Uterus (tissue), 3 donors: ENCODE measurements at regions not wholly inside any gene's neighbourhood (a gene's known extent, or its start where the extent isn't known, plus 50 kb on each side); places are given as distances from the start of the nearest gene placed in this dataset.

Source experiments
- DNase-seq, 2 donors: peaks; one replicate each; pipeline ENCODE4 v3.0.0-alpha.2; 2019 to 2020
- H3K27ac ChIP-seq, 2 donors: fragments of 200-600 bp; sonication (generic); 1 replicate in 1 of 2; 2 replicates in 1 of 2; pipeline ENCODE4 v1.5.1; 2016 to 2018
- H3K27me3 ChIP-seq, 2 donors: fragments of 200-600 bp; sonication (generic); one replicate each; pipeline ENCODE4 v1.5.1; 2018 to 2019; ENCODE audit warnings: control low read depth in 1 of 2
- H3K36me3 ChIP-seq, 2 donors: fragments of 200-600 bp; sonication (generic); one replicate each; pipeline ENCODE4 v1.5.1; 2019; ENCODE audit warnings: control low read depth in 1 of 2
- H3K4me1 ChIP-seq, 2 donors: fragments of 200-600 bp; sonication (generic); one replicate each; pipeline ENCODE4 v1.5.1; 2018 to 2019; ENCODE audit warnings: control low read depth in 1 of 2
- H3K4me3 ChIP-seq, 2 donors: fragments of 200-600 bp; sonication (generic); 1 replicate in 1 of 2; 2 replicates in 1 of 2; pipeline ENCODE4 v1.5.1; 2018 to 2019; ENCODE audit warnings: mild to moderate bottlenecking in 1 of 2
- H3K9me3 ChIP-seq, 2 donors: fragments of 200-600 bp; sonication (generic); one replicate each; pipeline ENCODE4 v1.5.1; 2019; ENCODE audit warnings: control low read depth in 1 of 2
- CTCF ChIP-seq, 4 experiments: fragments of 200-600 bp in 2 of 4; fragments of 450-650 bp in 2 of 4; sonication (generic) in 2 of 4; IDR thresholded peaks; one replicate each; pipeline ENCODE4 v1.5.1; 2016 to 2019; ENCODE audit warnings: antibody characterized with exemption in 4 of 4, mild to moderate bottlenecking in 2 of 4, moderate library complexity in 1 of 4
- POLR2A ChIP-seq, 2 donors: fragments of 450-650 bp; IDR thresholded peaks; one replicate each; pipeline ENCODE4 v1.6.1; 2016; ENCODE audit warnings: antibody characterized with exemption in 2 of 2, mild to moderate bottlenecking in 1 of 2, moderate library complexity in 1 of 2
- intact Hi-C: fragments of 100-400 bp; cut with DNase I; formaldehyde crosslinking; loops from one replicate; pipeline ENCODE4 v1.15.1; 2023; ENCODE audit warnings: low total_unique reads
- donor health status: DM: yes; HTN: yes; CAD: no.

GRCh38 chr3:168864107-168865021 lies 768.6 kb upstream of the GOLIM4 start:
- H3K4me1 ChIP-seq: no peaks in the 10 kb centered on the region
- no peak for DNase-seq
- no peaks in the 10 kb centered on the region for H3K36me3 ChIP-seq
- no peak overlapping the region for H3K27ac ChIP-seq
- H3K27me3 ChIP-seq: no peaks in the 10 kb centered on the region
- intact Hi-C loops: no loop called here
- H3K4me3 ChIP-seq: no peak overlapping the region
- no peaks in the 10 kb centered on the region for H3K9me3 ChIP-seq
- TF ChIP-seq CTCF (IDR thresholded peaks at IDR 0.05) (no peak), POLR2A (IDR thresholded peaks at IDR 0.05) (no peak)

- Histone ChIP-seq H3K36me3 (no peaks in the 10 kb centered on the region), H3K9me3 (no peaks in the 10 kb centered on the region), H3K4me3 (no peak overlapping the region), H3K4me1 (no peaks in the 10 kb centered on the region), H3K27ac (no peak overlapping the region), H3K27me3 (no peaks in the 10 kb centered on the region)
- TF ChIP-seq CTCF (IDR thresholded peaks at IDR 0.05): no peak
- TF ChIP-seq POLR2A (IDR thresholded peaks at IDR 0.05): no peak
- DNase-seq: no peak
- intact Hi-C loops: no loop called here
These were observed 767.8 kb upstream of the GOLIM4 start for GRCh38 chr3:168863561-168863960.

- Histone ChIP-seq H3K27ac (no peak overlapping the region), H3K27me3 (no peaks in the 10 kb centered on the region), H3K4me1 (no peaks in the 10 kb centered on the region), H3K4me3 (no peak overlapping the region), H3K36me3 (no peaks in the 10 kb centered on the region), H3K9me3 (no peaks in the 10 kb centered on the region)
- no peak for DNase-seq
- intact Hi-C loops: no loop called here
- TF ChIP-seq POLR2A (IDR thresholded peaks at IDR 0.05) (no peak), CTCF (IDR thresholded peaks at IDR 0.05) (no peak)
These were observed 766.7 kb upstream of the GOLIM4 start for GRCh38 chr3:168862466-168862865.

- DNase-seq: no peak
- H3K9me3 ChIP-seq: no peaks in the 10 kb centered on the region
These were observed 764.9 kb upstream of the GOLIM4 start for GRCh38 chr3:168860592-168860991.

More at GRCh38 chr3:168860592-168860991, 764.9 kb upstream of the GOLIM4 start:
- intact Hi-C loops: no loop called here
- Histone ChIP-seq H3K27ac (no peak overlapping the region), H3K36me3 (no peaks in the 10 kb centered on the region), H3K27me3 (no peaks in the 10 kb centered on the region), H3K4me3 (no peak overlapping the region), H3K4me1 (no peaks in the 10 kb centered on the region)
- no peak for TF ChIP-seq CTCF (IDR thresholded peaks at IDR 0.05)
- no peak for TF ChIP-seq POLR2A (IDR thresholded peaks at IDR 0.05)
